KG1 (cell line): ENCODE measurements at regions not wholly inside any gene's neighbourhood (a gene's known extent, or its start where the extent isn't known, plus 50 kb on each side); places are given as distances from the start of the nearest gene placed in this dataset.
"Not testable (repeated sequence)": the region's sequence is repeated elsewhere in the genome, so short reads cannot be mapped to it uniquely, and the experiment has no call there.

Experiments used
- DNase-seq: peaks from one replicate; lab custom pipeline; 2025; lab: John Stamatoyannopoulos, UW

DNA sequence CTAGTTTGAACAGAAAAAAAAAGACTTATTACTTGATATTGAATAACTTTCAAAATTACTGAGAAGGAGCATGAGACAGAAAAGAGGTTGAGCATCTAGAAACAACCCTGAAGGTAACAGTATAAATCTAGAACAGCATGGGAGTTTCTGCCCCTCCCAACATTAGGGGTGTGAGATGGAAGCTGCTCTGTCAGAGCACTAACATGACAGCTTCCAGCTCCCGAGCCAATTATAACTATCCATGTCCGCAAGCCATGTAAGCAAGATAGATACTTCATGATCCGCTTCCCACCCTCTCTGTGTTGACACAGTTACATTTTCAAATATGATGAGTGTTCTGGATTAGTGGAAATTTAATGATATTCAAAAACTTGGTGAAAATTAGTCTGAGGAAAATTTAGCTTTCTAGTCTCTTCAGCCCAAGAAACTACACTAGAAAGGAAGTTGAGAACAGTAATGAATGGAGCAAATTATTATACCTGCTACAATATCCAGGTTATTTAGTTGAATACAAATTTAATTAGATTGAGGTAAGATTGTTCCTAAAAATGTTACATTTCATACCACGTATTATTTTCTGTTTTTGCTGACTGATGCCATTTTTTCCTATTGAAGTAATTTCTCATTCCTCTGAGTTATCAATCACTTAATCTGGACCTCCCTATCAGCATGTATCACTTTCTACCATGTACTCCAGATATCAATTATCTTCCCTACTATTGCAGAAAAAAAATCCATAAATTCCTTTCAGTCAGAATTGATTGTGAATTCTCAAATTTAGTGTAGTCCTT, 129.3 kb upstream of the SLIT2 start:
- DNase-seq = no peak

GRCh38 chr4:20119141-20119540, 132.6 kb upstream of the SLIT2 start:
- DNase-seq = no peak

- no peak for DNase-seq
Observed at GRCh38 chr4:20109391-20109790, 142.3 kb upstream of the SLIT2 start.

GRCh38 chr4:20106921-20107320, 144.8 kb upstream of the SLIT2 start:
- no peak for DNase-seq

GRCh38 chr4:20101831-20102230, 149.9 kb upstream of the SLIT2 start:
- no peak for DNase-seq

DNA sequence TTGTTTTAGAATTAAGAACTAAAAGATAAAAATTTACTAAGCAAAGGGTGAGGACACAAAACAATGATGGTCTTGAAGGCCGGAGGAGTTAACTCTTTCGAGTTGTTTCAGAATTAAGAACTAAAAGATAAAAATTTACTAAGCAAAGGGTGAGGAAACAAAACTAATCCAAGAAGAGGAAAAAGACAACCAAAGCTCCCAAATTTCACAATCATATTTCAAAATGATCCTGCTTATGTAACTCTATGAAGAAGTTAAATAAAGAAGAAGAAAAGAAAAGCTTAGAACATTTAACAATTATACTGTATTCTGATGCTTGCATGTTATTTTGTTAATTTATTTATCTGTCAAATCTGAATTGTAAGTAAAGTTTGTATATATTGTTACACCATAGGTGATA, 154.8 kb upstream of the SLIT2 start:
- no peak for DNase-seq

GRCh38 chr4:20095805-20096541, 155.7 kb upstream of the SLIT2 start:
- no peak for DNase-seq

DNA sequence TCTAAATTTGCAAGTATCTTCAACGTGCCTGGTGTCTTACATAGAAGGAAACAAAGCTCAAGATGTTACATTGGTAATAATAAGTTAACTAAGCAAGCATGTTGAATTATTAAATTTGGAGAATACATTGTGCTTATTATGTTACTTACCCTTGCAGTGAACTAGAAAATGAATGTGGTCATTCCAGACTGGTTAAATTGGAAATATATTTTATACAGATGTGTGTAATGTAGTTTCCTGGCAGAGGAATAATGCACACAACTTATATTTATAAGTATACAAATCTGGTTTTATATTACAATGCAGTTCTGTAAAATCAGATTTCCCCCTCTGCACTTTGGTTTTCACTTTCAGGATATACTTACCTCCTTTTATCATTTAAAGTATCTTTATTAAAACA, 159.9 kb upstream of the SLIT2 start:
- no peak for DNase-seq

GRCh38 chr4:20087522-20087911, 164.2 kb upstream of the SLIT2 start:
- DNase-seq = no peak

- DNase-seq = no peak
Observed at GRCh38 chr4:20086799-20087521, 164.7 kb upstream of the SLIT2 start.

DNA sequence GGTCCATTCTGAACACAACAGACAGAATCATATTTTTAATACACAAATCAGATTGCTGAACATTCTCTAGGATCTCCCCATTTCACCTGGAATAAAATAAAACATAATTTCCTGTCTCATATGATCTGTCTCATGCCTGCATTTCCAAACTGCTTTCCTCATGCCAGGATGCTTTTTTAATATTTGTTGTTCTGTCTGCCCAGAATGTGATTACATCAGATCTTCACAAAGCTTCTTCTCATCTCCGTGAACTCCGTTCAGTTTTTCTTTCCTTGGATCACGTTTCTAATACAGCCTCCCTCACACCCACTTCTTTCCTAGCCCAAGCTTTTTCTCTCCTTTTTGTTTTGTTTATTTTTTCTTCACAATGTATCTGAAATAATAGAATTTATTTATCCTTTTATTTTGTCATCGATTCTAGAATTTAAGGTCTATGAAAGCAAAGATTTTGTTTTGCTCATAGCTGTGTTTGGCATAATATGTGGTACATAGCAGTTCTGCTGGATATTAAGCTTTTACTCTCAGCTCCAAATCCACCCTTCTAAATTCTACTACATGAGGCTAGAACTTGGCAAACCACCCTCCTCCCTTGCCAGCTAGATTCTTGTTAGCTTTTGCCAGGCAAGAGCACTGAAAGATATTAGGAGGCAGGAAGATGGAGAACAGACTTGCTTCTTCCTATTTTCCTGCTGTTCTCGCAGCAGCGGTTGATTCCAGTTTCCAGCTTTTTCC, 165.5 kb upstream of the SLIT2 start:
- no peak for DNase-seq

GRCh38 chr4:20085653-20086052, 166.1 kb upstream of the SLIT2 start:
- DNase-seq = no peak

DNA sequence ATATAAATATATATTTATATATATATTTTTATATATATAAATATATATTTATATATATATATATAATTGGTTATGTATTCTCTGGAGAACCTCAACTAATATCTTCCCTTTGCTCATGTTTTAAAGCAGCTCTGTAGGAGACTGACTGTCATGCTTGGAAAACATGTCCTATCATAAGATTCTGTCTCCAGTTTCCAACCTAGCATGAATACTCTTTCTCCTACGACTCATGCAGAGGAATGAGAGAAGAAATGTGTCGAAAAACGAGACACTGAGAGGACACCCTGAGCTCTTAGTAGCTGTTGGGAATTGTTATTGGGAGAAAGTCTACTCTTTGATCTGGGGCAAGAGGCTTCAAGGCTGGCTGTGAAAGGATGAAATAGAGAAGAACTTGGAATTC, 166.5 kb upstream of the SLIT2 start:
- no peak for DNase-seq

DNA sequence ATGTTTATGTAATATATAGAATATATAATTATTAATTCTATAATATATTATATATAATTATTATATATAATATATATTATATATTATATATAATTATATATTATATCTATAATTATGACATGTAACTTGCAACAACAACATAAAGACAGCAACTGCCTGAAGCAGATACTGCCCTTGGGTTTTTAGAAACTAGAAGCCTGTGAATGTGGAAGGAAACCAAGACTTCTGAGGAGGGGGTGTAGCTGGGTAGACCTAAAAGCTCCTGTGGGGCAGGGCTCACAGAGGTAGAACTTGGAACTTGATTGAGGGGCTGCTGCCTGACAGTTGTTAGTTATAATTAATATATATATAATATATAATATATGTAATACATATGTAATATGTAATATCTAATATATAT, 167.2 kb upstream of the SLIT2 start:
- DNase-seq = no peak

- no peak for DNase-seq
Observed at GRCh38 chr4:20078644-20079043, 173.1 kb upstream of the SLIT2 start.

- no peak for DNase-seq
Observed at GRCh38 chr4:20075248-20075871, 176.3 kb upstream of the SLIT2 start.

GRCh38 chr4:20074450-20074849, 177.3 kb upstream of the SLIT2 start:
- no peak for DNase-seq

GRCh38 chr4:20065952-20066351, 185.8 kb upstream of the SLIT2 start:
- DNase-seq = no peak

DNA sequence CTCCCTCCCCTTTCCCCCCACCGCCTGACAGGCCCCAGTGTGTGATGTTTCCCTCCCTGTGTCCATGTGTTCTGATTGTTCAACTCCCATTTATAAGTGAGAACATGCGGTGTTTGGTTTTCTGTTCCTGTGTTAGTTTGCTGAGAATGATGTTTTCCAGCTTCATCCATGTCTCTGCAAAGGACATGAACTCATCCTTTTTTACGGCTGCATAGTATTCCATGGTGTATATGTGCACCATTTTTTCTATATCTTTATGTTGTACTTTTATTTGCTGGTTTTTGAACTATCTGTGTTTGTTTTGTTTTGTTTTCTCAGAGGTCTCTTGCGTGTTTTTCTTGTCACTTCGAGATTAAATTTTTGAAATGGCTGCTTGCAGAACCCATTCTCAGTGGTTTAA, 188.8 kb upstream of the SLIT2 start:
- DNase-seq = not testable (repeated sequence)

DNA sequence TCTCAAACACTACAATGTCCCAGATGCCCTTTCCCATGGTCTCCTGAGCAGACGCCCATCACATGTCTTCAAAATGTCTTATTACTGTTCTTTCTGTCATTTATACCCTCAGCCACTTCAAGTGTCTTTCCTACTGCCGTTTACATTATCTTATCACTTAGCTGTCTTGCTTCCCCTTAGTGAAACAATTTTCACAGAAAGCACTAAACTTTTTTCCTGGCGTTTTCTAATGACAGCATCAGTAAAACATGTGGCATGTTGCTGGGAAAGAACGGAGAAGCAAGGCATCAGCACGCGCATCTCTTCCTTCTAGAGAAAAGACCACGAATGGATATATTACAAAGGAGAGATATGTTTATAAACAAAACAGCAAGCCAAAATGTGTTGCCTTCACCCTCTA, 189.7 kb upstream of the SLIT2 start:
- DNase-seq = no peak

DNA sequence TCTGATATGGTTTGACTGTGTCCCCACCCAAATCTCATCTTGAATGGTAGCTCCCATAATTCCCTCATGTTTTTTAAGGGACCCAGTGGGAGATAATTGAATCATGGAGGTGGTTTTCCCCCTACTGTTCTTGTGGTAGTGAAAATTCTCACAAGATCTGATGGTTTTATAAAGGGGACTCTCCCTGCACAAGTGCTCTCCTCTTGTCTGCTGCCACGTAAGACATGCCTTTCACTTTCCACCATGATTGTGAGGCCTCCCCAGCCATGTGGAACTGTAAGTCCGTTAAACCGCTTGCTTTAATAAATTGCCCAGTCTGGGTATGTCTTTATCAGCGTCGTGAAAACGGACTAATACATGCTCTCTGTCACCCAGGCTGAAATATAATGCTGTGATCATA, 200.9 kb upstream of the SLIT2 start:
- no peak for DNase-seq

DNA sequence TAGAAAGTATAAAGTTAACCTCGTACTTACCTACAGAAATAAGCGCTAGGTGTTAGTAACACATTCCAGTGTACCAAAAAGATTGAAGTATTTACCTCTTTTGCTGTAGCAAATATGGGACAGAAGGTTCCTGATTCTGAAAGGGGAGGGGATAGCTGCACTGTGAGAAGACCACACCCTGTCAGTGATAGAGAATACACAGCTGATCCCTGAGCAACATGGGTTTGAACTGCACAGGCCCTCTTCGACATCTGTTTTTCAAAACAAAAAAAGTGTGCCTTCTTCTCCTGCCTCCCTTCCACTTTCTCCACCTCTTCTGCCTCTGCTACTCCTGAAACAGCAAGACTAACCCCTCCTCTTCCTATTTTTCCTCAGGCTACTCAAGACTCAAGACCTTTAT, 201.8 kb upstream of the SLIT2 start:
- no peak for DNase-seq
